ENCODE measurements at regions not wholly inside any gene's neighbourhood (a gene's known extent, or its start where the extent isn't known, plus 50 kb on each side); places are given as distances from the start of the nearest gene placed in this dataset.

DNA sequence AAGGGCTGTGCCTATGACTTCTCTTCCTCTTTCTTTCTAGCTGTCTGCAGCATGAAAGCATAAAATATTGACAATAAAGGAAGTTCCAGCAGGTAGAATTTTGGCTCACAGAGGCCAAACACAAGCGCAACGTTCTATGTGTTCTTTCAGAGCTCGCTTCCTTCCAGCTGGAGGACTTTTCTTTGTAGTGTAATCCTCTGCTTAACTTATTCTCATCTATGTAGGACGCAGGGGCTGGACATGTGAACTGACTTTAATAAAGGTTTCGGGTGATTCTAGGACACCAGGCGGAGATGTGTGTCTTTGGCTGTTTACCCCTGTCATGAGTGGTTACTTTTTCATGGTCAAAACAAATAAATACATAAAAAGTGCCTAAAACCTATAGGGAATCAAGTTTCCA is 191.5 kb upstream of the MAF start:
- Histone ChIP-seq H3K79me2 (no peaks in the 10 kb centered on the region), H3K9ac (no peak overlapping the region), H3K27ac (no peak overlapping the region), H3K36me3 (ENCODE audit: control insufficient read depth, insufficient read depth, low read length) (no peaks in the 10 kb centered on the region), H3K27me3 (ENCODE audit: control insufficient read depth, insufficient read depth, low read length) (no peaks in the 10 kb centered on the region), H3K9me3 (ENCODE audit: control insufficient read depth, low read length) (no peaks in the 10 kb centered on the region), H3K4me1 (no peaks in the 10 kb centered on the region), H2AFZ (no peak overlapping the region), H3K4me3 (ENCODE audit: low read depth, low read length) (no peak overlapping the region), H3K4me2 (ENCODE audit: low read length) (no peak overlapping the region)
- TF ChIP-seq, protein P1, sequence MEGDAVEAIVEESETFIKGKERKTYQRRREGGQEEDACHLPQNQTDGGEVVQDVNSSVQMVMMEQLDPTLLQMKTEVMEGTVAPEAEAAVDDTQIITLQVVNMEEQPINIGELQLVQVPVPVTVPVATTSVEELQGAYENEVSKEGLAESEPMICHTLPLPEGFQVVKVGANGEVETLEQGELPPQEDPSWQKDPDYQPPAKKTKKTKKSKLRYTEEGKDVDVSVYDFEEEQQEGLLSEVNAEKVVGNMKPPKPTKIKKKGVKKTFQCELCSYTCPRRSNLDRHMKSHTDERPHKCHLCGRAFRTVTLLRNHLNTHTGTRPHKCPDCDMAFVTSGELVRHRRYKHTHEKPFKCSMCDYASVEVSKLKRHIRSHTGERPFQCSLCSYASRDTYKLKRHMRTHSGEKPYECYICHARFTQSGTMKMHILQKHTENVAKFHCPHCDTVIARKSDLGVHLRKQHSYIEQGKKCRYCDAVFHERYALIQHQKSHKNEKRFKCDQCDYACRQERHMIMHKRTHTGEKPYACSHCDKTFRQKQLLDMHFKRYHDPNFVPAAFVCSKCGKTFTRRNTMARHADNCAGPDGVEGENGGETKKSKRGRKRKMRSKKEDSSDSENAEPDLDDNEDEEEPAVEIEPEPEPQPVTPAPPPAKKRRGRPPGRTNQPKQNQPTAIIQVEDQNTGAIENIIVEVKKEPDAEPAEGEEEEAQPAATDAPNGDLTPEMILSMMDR (IDR thresholded peaks at IDR 0.05) = no peak

DNA sequence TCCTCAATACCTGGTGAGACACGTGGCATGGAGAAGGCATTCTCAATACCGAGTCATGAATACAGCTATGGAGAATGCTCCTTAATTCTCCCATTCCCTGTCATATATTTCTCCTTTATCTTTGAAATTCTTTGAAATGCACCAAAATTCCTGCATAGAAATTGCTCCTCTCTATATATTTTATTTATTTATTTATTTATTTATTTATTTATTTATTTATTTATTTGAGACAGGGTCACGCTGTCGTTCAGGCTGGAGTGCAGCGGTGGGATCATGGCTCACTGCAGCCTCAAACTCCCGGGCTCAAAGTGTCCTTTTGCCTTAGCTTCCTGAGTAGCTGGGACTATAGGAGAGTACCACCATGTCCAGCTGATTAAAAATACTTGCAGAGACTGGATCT is 190.3 kb upstream of the MAF start:
- TF ChIP-seq, protein P1 (IDR thresholded peaks at IDR 0.05) = no peak
- Histone ChIP-seq H3K27me3 (ENCODE audit: control insufficient read depth, insufficient read depth, low read length) (no peaks in the 10 kb centered on the region), H3K36me3 (ENCODE audit: control insufficient read depth, insufficient read depth, low read length) (no peaks in the 10 kb centered on the region), H3K79me2 (no peaks in the 10 kb centered on the region), H3K27ac (no peak overlapping the region), H3K4me2 (ENCODE audit: low read length) (no peak overlapping the region), H2AFZ (no peak overlapping the region), H3K9ac (no peak overlapping the region), H3K9me3 (ENCODE audit: control insufficient read depth, low read length) (no peaks in the 10 kb centered on the region), H3K4me3 (ENCODE audit: low read depth, low read length) (no peak overlapping the region), H3K4me1 (no peaks in the 10 kb centered on the region)

DNA sequence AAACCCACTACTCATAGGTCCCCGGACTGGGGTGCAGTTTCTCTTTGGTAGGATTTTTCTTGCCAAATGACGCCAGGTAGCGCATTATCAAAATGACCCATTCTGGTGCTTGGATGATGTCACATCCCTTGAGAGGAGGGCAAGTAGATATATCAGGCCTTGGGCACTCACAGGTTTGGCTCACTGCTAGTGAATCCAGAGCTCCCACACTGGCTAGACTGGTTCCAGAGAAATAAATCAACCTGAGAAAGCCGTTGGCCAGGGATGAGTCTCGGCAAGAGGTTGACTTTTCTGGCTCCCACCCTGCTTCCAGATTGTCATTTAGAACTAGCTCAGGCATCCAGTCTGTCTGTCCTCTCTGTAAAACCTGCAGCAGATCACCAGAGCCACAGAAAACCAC is 188.4 kb upstream of the MAF start:
- Histone ChIP-seq H3K4me3 (ENCODE audit: low read depth, low read length) (no peak overlapping the region), H3K36me3 (ENCODE audit: control insufficient read depth, insufficient read depth, low read length) (no peaks in the 10 kb centered on the region), H3K27me3 (ENCODE audit: control insufficient read depth, insufficient read depth, low read length) (no peaks in the 10 kb centered on the region), H3K27ac (no peak overlapping the region), H3K9ac (no peak overlapping the region), H3K79me2 (no peaks in the 10 kb centered on the region), H3K9me3 (ENCODE audit: control insufficient read depth, low read length) (no peaks in the 10 kb centered on the region), H3K4me1 (no peaks in the 10 kb centered on the region), H3K4me2 (ENCODE audit: low read length) (no peak overlapping the region), H2AFZ (no peak overlapping the region)
- TF ChIP-seq, protein P1 (IDR thresholded peaks at IDR 0.05) = no peak

- Histone ChIP-seq H3K9me3 (ENCODE audit: control insufficient read depth, low read length) (no peaks in the 10 kb centered on the region), H2AFZ (no peak overlapping the region), H3K79me2 (no peaks in the 10 kb centered on the region), H3K36me3 (ENCODE audit: control insufficient read depth, insufficient read depth, low read length) (no peaks in the 10 kb centered on the region), H3K27me3 (ENCODE audit: control insufficient read depth, insufficient read depth, low read length) (no peaks in the 10 kb centered on the region), H3K27ac (no peak overlapping the region), H3K4me2 (ENCODE audit: low read length) (no peak overlapping the region), H3K9ac (no peak overlapping the region), H3K4me1 (no peaks in the 10 kb centered on the region), H3K4me3 (ENCODE audit: low read depth, low read length) (no peak overlapping the region)
- TF ChIP-seq, protein P1 (IDR thresholded peaks at IDR 0.05) = no peak
Measured at GRCh38 chr16:79786389-79786788, 185.9 kb upstream of the MAF start.

DNA sequence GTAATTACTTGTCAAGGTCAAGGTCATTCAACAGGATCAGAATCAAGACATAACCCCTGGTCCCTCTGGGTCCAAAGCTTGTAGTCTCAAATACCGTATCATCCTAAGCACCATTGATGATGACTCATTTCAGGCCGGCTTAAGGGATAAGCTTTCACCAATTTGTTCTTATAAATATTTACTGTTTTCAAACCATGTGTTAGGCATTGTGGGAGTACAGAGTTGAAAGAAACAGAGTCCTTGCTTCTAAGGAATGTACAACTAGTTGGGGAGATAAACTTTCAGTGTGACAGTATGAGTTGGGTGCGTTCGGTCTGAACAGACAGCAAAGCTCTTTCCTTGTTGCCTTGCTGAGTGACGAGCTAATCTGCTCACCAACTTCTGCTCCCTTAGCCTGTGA is 183.5 kb upstream of the MAF start:
- no peaks in the 10 kb centered on the region for H3K9me3 ChIP-seq (ENCODE audit: control insufficient read depth, low read length)

More for the DNA sequence above, 183.5 kb upstream of the MAF start:
- Histone ChIP-seq H3K4me1 (no peaks in the 10 kb centered on the region), H3K4me2 (ENCODE audit: low read length) (no peak overlapping the region), H3K27me3 (ENCODE audit: control insufficient read depth, insufficient read depth, low read length) (no peaks in the 10 kb centered on the region), H3K9ac (no peak overlapping the region), H3K36me3 (ENCODE audit: control insufficient read depth, insufficient read depth, low read length) (no peaks in the 10 kb centered on the region), H3K27ac (no peak overlapping the region), H3K4me3 (ENCODE audit: low read depth, low read length) (no peak overlapping the region), H2AFZ (no peak overlapping the region), H3K79me2 (no peaks in the 10 kb centered on the region)
- TF ChIP-seq, protein P1 (IDR thresholded peaks at IDR 0.05) = no peak

Data from parathyroid adenoma (tissue), 2 donors.